NCI-H526 treated with DMSO at 0.1 percent for 48 hours (cell line): ENCODE measurements at regions not wholly inside any gene's neighbourhood (a gene's known extent, or its start where the extent isn't known, plus 50 kb on each side); places are given as distances from the start of the nearest gene placed in this dataset.
A peak's percentile ranks its signal among the peaks of the same experiment; 100 is the strongest.

Source experiments
- DNase-seq: peaks from one replicate; lab custom pipeline; 2025; lab: John Stamatoyannopoulos, UW

GRCh38 chr1:187310038-187310631 is 481.4 kb downstream of the PLA2G4A start:
- DNase-seq = no peak

GRCh38 chr1:187313115-187313514 is 484.4 kb downstream of the PLA2G4A start:
- DNase-seq = no peak

DNA sequence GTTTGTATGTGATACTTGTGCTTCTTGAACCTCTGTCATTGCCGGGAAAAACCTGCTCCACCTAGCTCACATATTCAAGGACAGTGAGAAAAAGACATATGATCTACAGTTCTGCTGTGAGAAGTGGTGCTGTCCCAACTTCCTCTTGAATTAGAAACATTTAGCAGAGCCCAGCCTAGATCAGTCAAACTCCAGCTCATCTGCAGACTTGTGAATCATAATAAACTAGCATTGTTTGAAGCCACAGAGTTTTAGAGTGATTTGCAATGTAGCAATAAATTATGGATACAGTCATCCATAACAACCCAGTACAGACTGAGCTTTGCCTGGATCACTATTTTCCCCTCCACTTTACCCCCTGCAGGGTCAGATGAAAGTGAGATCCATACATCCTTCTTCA is 497.8 kb downstream of the PLA2G4A start:
- DNase-seq = no peak

DNA sequence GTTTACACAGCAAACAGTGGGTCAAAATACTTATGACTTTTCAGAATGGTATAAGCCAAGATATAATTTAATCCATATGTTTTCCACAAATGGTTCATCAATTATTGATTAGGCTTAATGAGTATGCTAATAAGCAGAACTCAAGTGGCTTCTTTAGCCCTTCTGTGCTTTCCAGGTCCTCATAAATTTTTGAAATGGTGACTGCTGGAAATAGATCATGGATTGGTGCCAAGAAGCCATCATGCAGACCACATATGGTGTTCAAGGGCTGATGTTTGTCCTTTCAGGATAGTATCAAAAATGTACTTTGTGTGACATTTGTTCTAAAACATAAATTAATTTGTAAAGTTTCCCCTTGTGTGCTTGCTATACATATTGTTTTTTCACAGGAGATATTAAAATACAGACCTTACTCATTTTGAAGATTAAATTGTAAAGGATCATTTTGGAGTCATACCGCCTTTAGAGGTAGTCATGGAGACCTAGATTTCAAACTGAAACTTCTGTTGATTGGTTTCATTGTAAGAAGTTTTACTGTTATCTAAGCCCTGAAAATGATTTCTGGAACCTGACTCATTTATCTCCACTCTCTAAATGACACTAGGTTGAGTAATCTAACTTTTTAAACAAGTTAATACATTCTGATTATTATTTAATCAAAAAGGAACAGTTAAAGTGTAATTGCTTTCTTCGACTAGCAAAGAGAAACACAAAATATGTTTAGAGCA is 507.9 kb downstream of the PLA2G4A start:
- DNase-seq = no peak

DNA sequence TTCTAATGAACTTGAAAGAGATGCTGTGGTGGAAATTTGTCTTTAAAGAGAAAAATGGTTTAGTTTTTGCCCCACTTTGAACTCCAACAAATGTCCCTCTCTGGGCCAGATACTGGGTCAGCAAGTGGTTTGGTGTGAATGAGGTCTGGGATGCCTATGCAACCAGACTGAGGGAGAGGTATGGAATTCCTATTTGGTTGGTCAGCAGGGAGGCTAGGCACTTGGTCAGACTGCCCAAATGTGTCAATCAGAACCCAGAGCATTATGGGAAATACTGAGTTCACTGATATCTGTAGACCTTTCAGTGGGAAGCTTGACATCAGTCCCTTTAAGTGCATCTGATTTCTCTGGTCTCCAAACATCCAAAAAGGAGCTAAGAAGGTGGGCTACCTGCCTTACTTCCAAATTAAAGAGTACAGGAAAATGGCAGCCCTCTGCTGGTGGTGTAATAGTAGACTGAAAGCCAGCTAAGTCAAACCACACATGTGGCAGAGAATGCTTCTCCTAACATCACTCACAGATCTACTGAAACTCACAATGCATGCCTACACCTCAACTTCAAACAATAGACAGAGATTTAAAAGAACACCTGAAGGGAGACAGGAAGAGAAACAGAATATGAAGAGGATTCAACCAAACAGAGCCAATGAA is 510.1 kb downstream of the PLA2G4A start:
- no peak for DNase-seq

DNA sequence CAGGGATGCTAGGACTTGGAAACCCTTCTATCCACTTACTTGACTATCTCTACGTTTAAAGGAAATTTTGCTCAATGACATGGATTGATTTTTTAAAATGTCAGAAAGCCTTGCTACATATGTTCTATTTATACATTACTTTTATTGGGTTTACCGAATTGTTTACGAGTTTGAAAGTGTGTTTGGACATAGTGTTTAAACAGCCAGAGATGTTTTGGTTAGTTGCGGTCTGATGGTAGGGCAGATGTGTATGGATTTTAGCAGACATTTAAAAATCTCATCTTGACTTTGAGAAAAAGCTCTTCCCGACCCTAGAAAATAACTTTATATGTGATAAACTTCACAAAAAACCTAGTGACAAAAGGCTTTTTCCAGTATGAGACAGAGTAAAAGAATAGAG is 513.7 kb downstream of the PLA2G4A start:
- no peak for DNase-seq

- DNase-seq = no peak
Observed at GRCh38 chr1:187374082-187374481, 545.3 kb downstream of the PLA2G4A start.

- no peak for DNase-seq
Observed at GRCh38 chr1:187374742-187375141, 546.0 kb downstream of the PLA2G4A start.

DNA sequence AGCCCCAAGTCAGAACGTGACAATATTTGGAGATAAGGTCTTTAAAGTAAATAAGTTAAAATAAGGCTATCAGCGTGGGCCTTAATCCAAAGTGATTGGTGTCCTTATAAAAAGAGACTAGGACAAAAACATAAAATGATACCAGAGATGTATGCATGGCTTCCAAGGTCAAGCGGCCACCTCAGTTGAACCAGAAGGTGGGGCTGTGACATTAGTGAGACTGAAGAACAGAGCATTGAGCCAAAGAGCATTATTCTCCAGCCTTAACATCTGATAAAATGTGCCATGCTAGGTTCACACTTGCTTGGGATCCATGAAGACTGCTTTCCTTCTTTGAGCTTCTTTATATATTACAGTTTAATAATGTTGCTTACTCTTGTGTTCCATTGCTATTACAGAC is 554.6 kb downstream of the PLA2G4A start:
- DNase-seq = no peak

- no peak for DNase-seq
Observed at GRCh38 chr1:187384504-187384903, 555.8 kb downstream of the PLA2G4A start.

- DNase-seq = no peak
Observed at GRCh38 chr1:187390215-187390818, 561.6 kb downstream of the PLA2G4A start.

- DNase-seq = no peak
Observed at GRCh38 chr1:187396226-187396625, 567.5 kb downstream of the PLA2G4A start.

DNA sequence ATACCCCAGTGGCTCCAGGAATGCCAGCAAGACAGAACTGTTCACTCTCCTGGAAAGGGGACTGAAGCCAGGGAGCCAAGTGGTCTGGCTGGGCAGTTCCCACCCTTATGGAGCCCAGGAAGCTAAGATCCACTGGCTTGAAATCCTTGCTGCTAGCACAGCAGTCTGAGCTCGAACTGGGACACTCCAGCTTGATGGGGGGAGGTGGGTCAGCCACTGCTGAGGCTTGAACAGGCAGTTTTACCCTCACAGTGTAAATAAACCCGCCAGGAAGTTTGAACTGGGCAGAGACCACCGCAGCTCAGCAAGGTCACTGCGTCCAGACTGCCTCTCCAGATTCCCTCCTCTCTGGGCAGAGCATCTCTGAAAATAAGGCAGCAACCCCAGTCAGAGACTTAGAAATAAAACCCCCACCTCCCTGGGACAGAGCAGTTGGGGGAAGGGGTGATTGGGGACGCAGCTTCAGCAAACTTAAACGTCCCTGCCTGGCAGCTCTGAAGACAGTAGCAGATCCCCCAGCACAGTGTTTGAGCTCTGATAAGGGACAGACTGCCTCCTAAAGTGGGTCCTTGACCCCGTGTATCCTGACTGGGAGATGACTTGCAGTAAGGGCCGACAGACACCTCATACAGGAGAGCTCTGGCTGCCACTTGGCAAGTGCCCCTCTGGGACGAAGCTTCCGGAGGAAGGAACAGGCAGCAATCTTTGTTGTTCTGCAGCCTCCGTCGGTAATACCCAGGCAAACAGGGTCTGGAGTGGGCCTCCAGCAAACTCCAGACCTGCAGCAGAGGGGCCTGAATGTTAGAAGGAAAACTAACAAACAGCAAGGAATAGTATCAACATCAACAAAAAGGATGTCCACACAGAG is 568.4 kb downstream of the PLA2G4A start:
- no peak for DNase-seq

DNA sequence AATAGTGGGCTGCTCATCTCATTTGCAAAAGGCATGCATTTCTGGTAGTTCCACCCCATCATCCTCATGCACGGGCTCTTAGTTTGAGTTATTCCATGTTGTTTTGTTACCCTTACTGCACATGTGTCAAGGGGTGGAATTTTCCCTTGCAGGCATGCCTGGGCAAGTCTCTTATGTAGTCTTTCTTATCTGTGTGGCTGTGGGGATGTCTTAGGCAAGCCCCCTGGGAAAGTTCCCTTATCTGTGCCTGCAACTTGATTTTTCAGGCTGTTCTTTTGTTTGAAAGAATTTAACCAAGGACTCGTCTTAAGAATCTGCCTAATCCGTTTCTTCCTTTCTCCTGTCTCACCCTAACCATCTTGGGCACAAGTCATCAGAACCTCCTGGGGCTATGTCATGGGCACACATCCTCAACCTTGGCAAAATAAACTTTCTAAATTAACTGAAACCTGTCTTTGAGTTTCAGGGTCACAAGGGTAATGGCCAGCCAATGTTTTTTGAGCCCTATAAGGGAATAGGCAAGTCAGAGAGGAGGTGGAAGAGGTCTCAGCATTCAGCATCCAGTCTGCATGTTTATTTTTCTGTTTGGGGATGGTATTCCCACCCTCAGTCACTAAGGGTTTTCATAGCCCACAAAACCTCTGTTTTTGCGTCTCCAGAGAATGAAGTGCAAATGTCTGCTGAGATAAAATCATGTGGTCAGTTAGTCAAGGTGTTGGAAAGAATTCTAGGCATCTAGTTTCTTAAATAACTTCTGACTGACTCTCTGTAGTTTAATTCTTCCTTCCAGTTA is 579.7 kb downstream of the PLA2G4A start:
- DNase-seq = no peak

DNA sequence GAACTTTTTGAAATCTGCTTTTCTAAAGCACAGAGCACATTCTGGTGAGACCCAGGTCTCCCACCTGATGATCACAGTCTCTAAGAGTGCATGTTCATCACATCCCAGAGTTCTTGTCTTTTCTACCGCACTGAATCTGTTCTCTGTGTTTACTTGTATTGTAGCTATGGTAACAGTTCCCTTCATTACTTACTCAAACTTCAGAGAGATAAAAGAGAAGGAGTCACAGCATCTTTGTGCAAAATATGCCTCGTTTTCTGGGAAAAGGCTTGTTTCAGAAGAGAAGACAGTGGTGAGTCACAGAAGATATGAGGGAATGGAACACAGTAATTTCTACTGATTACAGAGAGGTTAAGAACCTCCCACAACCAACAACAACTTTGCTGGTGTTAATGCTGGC is 580.6 kb downstream of the PLA2G4A start:
- DNase-seq = no peak

DNA sequence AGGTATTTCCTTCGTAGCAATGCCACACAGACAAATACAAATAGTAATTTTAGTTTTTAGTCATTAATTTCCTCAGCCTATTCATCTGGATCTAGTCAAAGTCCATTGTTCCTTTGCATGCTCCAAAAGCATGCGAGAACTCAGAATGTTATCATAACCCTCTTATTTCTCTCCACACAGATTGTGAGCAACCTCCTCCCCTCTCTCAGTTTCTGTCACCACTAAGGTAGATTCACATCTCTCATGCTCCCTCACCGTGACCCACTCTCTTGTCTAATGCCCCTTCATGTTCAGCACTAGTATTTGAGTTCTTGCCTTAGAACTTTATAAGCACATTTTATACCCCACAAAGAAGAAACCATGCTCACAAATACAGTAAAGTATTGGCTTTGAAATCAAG is 582.4 kb downstream of the PLA2G4A start:
- no peak for DNase-seq

GRCh38 chr1:187413405-187414169 is 584.8 kb downstream of the PLA2G4A start:
- DNase-seq = peak; percentile 59

DNA sequence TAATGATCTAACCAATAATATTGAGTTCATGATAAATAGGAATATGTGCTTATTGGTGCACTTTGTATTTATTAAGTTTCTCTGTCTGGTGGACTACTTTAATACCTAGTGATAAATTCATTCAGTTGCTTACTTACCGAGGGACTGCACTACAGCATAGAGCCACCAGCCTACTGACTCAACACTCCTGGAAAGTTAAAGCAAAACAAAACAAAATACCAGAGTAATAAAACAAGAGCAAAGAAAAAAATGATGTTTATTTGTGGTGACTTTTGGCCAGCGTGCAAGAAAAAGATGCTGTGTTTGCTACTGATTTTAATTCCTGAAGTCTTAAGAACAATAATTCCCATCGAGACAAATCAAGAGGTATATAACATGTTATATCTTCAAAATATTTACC is 586.3 kb downstream of the PLA2G4A start:
- no peak for DNase-seq

GRCh38 chr1:187417520-187417919 is 588.8 kb downstream of the PLA2G4A start:
- no peak for DNase-seq

GRCh38 chr1:187433598-187433997 is 604.8 kb downstream of the PLA2G4A start:
- no peak for DNase-seq
